H1 (cell line): ENCODE measurements at regions not wholly inside any gene's neighbourhood (a gene's known extent, or its start where the extent isn't known, plus 50 kb on each side); places are given as distances from the start of the nearest gene placed in this dataset.

Experiments used
- ASH2L ChIP-seq: fragments of 200-600, 300-600 bp; sonication (generic); IDR thresholded peaks from one replicate; pipeline ENCODE4 v1.7.1; 2017; ENCODE audit warnings: low read length
- BCL11A ChIP-seq, 2 experiments: IDR thresholded peaks; one replicate each; pipeline ENCODE4 v1.6.1; 2011; ENCODE audit warnings: low read depth in 2 of 2, low read length in 2 of 2, mild to moderate bottlenecking in 2 of 2
- GTF2F1 ChIP-seq: IDR thresholded peaks from 2 replicates; pipeline ENCODE4 v1.6.1; 2012; ENCODE audit warnings: low read depth, low read length, improper control_type of control experiment, borderline replicate concordance
- SUZ12 ChIP-seq: fragments of 200-600 bp; sonication (generic); IDR thresholded peaks from 2 replicates; pipeline ENCODE4 v1.6.1; 2012; ENCODE audit warnings: mild to moderate bottlenecking, inconsistent platforms, low read length, moderate library complexity, mixed read lengths
- TF ChIP-seq, protein P1 (sequence below): fragments of 300-600 bp; sonication (generic); IDR thresholded peaks from 2 replicates; pipeline ENCODE4 v1.7.1; 2012; ENCODE audit warnings: low read length, moderate library complexity, mild to moderate bottlenecking, inconsistent platforms; ENCODE audit not compliant: insufficient replicate concordance
- TF ChIP-seq, protein P2 (sequence below): IDR thresholded peaks from 2 replicates; pipeline ENCODE4 v1.6.1; 2011; ENCODE audit warnings: low read length, improper control_type of control experiment

DNA sequence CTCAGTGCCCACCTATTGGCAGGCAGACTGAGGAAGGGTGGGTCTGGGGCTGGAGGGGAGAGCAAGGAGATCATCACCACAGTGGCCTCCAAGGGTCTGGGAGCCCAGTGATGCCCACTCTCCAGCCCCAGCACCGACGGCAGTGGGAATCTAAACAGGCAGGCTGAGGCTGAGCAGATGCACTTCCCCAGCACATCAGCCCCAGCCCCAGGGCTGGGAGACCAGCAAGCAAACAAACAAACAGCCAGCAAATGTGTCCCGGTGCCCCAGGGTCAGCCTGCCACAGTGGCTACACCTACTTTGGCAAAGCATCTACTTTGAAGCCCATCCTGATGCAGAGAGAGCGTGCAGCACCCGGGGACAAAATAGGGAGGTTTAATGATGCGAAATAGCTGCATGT is 216.3 kb upstream of the ZC3H12A start (continued):
- TF ChIP-seq, protein P1, sequence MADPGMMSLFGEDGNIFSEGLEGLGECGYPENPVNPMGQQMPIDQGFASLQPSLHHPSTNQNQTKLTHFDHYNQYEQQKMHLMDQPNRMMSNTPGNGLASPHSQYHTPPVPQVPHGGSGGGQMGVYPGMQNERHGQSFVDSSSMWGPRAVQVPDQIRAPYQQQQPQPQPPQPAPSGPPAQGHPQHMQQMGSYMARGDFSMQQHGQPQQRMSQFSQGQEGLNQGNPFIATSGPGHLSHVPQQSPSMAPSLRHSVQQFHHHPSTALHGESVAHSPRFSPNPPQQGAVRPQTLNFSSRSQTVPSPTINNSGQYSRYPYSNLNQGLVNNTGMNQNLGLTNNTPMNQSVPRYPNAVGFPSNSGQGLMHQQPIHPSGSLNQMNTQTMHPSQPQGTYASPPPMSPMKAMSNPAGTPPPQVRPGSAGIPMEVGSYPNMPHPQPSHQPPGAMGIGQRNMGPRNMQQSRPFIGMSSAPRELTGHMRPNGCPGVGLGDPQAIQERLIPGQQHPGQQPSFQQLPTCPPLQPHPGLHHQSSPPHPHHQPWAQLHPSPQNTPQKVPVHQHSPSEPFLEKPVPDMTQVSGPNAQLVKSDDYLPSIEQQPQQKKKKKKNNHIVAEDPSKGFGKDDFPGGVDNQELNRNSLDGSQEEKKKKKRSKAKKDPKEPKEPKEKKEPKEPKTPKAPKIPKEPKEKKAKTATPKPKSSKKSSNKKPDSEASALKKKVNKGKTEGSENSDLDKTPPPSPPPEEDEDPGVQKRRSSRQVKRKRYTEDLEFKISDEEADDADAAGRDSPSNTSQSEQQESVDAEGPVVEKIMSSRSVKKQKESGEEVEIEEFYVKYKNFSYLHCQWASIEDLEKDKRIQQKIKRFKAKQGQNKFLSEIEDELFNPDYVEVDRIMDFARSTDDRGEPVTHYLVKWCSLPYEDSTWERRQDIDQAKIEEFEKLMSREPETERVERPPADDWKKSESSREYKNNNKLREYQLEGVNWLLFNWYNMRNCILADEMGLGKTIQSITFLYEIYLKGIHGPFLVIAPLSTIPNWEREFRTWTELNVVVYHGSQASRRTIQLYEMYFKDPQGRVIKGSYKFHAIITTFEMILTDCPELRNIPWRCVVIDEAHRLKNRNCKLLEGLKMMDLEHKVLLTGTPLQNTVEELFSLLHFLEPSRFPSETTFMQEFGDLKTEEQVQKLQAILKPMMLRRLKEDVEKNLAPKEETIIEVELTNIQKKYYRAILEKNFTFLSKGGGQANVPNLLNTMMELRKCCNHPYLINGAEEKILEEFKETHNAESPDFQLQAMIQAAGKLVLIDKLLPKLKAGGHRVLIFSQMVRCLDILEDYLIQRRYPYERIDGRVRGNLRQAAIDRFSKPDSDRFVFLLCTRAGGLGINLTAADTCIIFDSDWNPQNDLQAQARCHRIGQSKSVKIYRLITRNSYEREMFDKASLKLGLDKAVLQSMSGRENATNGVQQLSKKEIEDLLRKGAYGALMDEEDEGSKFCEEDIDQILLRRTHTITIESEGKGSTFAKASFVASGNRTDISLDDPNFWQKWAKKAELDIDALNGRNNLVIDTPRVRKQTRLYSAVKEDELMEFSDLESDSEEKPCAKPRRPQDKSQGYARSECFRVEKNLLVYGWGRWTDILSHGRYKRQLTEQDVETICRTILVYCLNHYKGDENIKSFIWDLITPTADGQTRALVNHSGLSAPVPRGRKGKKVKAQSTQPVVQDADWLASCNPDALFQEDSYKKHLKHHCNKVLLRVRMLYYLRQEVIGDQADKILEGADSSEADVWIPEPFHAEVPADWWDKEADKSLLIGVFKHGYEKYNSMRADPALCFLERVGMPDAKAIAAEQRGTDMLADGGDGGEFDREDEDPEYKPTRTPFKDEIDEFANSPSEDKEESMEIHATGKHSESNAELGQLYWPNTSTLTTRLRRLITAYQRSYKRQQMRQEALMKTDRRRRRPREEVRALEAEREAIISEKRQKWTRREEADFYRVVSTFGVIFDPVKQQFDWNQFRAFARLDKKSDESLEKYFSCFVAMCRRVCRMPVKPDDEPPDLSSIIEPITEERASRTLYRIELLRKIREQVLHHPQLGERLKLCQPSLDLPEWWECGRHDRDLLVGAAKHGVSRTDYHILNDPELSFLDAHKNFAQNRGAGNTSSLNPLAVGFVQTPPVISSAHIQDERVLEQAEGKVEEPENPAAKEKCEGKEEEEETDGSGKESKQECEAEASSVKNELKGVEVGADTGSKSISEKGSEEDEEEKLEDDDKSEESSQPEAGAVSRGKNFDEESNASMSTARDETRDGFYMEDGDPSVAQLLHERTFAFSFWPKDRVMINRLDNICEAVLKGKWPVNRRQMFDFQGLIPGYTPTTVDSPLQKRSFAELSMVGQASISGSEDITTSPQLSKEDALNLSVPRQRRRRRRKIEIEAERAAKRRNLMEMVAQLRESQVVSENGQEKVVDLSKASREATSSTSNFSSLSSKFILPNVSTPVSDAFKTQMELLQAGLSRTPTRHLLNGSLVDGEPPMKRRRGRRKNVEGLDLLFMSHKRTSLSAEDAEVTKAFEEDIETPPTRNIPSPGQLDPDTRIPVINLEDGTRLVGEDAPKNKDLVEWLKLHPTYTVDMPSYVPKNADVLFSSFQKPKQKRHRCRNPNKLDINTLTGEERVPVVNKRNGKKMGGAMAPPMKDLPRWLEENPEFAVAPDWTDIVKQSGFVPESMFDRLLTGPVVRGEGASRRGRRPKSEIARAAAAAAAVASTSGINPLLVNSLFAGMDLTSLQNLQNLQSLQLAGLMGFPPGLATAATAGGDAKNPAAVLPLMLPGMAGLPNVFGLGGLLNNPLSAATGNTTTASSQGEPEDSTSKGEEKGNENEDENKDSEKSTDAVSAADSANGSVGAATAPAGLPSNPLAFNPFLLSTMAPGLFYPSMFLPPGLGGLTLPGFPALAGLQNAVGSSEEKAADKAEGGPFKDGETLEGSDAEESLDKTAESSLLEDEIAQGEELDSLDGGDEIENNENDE, result no peak
- no peak for TF ChIP-seq SUZ12
- TF ChIP-seq BCL11A (IDR thresholded peaks at IDR 0.05; ENCODE audit: low read depth in 2 of 2, low read length in 2 of 2), result no peak
- TF ChIP-seq, protein P2, sequence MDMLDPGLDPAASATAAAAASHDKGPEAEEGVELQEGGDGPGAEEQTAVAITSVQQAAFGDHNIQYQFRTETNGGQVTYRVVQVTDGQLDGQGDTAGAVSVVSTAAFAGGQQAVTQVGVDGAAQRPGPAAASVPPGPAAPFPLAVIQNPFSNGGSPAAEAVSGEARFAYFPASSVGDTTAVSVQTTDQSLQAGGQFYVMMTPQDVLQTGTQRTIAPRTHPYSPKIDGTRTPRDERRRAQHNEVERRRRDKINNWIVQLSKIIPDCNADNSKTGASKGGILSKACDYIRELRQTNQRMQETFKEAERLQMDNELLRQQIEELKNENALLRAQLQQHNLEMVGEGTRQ, result no peak
- no peak for TF ChIP-seq ASH2L
- TF ChIP-seq GTF2F1, result no peak
